Keratinocyte (primary cell): ENCODE measurements at regions not wholly inside any gene's neighbourhood (a gene's known extent, or its start where the extent isn't known, plus 50 kb on each side); places are given as distances from the start of the nearest gene placed in this dataset.

Source experiments
- CTCF ChIP-seq, 3 experiments: IDR thresholded peaks in 1 of 3; conservative IDR thresholded peaks in 1 of 3; optimal IDR thresholded peaks in 1 of 3; 2 replicates in 2 of 3; 3 replicates in 1 of 3; pipeline versions ENCODE3 to v1.5.1; 2011; ENCODE audit warnings: low read length in 3 of 3, mild to moderate bottlenecking in 3 of 3, moderate library complexity in 2 of 3, control low read depth in 1 of 3, inconsistent platforms in 1 of 3; ENCODE audit not compliant: insufficient read depth in 2 of 3; ENCODE audit errors: extremely low read depth in 1 of 3
- EZH2 ChIP-seq: IDR thresholded peaks from one replicate; pipeline ENCODE4 v1.6.1; 2012; ENCODE audit warnings: inconsistent platforms, mild to moderate bottlenecking, low read length, moderate library complexity

DNA sequence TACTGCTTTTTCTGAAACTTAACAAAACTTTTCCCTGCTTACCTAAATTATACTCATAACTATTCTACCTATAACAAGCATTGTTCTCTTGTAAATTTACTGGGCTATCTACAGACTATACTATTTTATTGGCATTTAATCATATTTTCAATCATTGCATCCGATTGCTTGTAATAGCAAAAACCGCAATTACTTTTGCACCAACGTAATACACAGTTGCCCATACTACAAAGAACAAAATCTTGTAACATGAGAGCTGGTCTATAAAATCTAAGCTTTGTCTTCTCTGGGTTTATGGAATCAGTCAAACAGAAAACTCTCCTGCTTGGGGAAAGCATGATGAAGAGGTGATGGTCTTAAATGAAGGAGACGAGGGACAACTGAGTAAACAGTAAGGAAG lies 463.4 kb upstream of the ST6GAL2 start:
- TF ChIP-seq CTCF (optimal IDR thresholded peaks at IDR 0.05 in 1 of 3, IDR thresholded peaks at IDR 0.05 in 1 of 3, conservative IDR thresholded peaks at IDR 0.05 in 1 of 3; ENCODE audit: extremely low read depth in 1 of 3, insufficient read depth in 2 of 3, low read length in 3 of 3) (no peak), EZH2 (no peak)
